GM23248 (cell line): ENCODE measurements at regions not wholly inside any gene's neighbourhood (a gene's known extent, or its start where the extent isn't known, plus 50 kb on each side); places are given as distances from the start of the nearest gene placed in this dataset.

ENCODE experiments used
- EZH2 ChIP-seq: fragments of 200-600 bp; sonication (generic); IDR thresholded peaks from 2 replicates; pipeline ENCODE4 v1.6.1; 2018; ENCODE audit warnings: antibody characterized with exemption, mild to moderate bottlenecking; ENCODE audit not compliant: insufficient read depth, poor library complexity, severe bottlenecking
- EZH2phosphoT487 ChIP-seq: fragments of 200-600 bp; sonication (generic); IDR thresholded peaks from 2 replicates; pipeline ENCODE4 v1.6.1; 2018; ENCODE audit warnings: antibody characterized with exemption, moderate library complexity, mild to moderate bottlenecking, low read depth; ENCODE audit not compliant: insufficient read depth

DNA sequence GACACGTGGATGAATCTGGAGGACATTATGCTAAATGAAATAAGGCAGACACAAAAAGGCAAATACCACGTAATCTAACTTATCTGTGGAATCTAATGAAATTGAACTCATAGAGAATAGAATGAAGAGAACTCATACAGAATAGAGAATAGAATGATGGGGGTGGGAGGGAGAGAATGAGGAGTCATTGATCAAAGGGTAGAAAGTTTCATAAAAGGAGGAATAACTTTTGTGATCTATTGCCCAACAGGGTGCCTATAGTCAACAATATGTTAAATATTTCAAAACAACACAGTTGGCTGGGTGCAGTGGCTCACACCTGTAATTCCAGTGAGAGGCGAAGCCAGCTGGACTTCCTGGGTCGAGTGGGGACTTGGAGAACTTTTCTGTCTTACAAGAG is 54.9 kb upstream of the ZNF169 start:
- TF ChIP-seq EZH2, result no peak
- no peak for TF ChIP-seq EZH2phosphoT487
